ENCODE measurements at regions not wholly inside any gene's neighbourhood (a gene's known extent, or its start where the extent isn't known, plus 50 kb on each side); places are given as distances from the start of the nearest gene placed in this dataset.

GRCh38 chrX:97790850-97791249 lies 907.1 kb downstream of the RPA4 start:
- TF ChIP-seq, protein P1, sequence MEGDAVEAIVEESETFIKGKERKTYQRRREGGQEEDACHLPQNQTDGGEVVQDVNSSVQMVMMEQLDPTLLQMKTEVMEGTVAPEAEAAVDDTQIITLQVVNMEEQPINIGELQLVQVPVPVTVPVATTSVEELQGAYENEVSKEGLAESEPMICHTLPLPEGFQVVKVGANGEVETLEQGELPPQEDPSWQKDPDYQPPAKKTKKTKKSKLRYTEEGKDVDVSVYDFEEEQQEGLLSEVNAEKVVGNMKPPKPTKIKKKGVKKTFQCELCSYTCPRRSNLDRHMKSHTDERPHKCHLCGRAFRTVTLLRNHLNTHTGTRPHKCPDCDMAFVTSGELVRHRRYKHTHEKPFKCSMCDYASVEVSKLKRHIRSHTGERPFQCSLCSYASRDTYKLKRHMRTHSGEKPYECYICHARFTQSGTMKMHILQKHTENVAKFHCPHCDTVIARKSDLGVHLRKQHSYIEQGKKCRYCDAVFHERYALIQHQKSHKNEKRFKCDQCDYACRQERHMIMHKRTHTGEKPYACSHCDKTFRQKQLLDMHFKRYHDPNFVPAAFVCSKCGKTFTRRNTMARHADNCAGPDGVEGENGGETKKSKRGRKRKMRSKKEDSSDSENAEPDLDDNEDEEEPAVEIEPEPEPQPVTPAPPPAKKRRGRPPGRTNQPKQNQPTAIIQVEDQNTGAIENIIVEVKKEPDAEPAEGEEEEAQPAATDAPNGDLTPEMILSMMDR (IDR thresholded peaks at IDR 0.05; ENCODE audit: borderline replicate concordance, extremely low read depth, insufficient read depth) = no peak
- Histone ChIP-seq H3K27ac (ENCODE audit: low read depth in 2 of 2, low read length in 2 of 2) (no peak overlapping the region), H3K4me3 (ENCODE audit: low read length in 3 of 3) (no peak overlapping the region), H3K4me1 (ENCODE audit: control insufficient read depth in 2 of 3, insufficient read depth in 2 of 3, low read depth in 1 of 3, low read length in 3 of 3) (no peaks in the 10 kb centered on the region), H3K36me3 (ENCODE audit: control insufficient read depth in 2 of 3, insufficient read depth in 3 of 3, low read length in 3 of 3) (no peaks in the 10 kb centered on the region), H3K9me3 (ENCODE audit: control insufficient read depth in 2 of 3, insufficient read depth in 1 of 3, low read length in 3 of 3) (no peaks in the 10 kb centered on the region), H3K27me3 (ENCODE audit: control insufficient read depth, insufficient read depth, low read length) (no peaks in the 10 kb centered on the region), H3K9ac (ENCODE audit: low read length in 3 of 3) (no peak overlapping the region)
- intact Hi-C loops (cut with DNase I) = no loop called here
- no peak for FAIRE-seq
- no peak for DNase-seq

- no peak overlapping the region for H3K27ac ChIP-seq (ENCODE audit: low read depth in 2 of 2, low read length in 2 of 2)
- no peaks in the 10 kb centered on the region for H3K36me3 ChIP-seq (ENCODE audit: control insufficient read depth in 2 of 3, insufficient read depth in 3 of 3, low read length in 3 of 3)
- TF ChIP-seq, protein P1 (IDR thresholded peaks at IDR 0.05; ENCODE audit: borderline replicate concordance, extremely low read depth, insufficient read depth) = no peak
- H3K9ac ChIP-seq (ENCODE audit: low read length in 3 of 3) = no peak overlapping the region
- H3K27me3 ChIP-seq (ENCODE audit: control insufficient read depth, insufficient read depth, low read length) = no peaks in the 10 kb centered on the region
- H3K4me1 ChIP-seq (ENCODE audit: control insufficient read depth in 2 of 3, insufficient read depth in 2 of 3, low read depth in 1 of 3, low read length in 3 of 3) = no peaks in the 10 kb centered on the region
- H3K4me3 ChIP-seq (ENCODE audit: low read length in 3 of 3) = no peak overlapping the region
- FAIRE-seq (no peak), DNase-seq (no peak)
- intact Hi-C loops (cut with DNase I) = no loop called here
- H3K9me3 ChIP-seq (ENCODE audit: control insufficient read depth in 2 of 3, insufficient read depth in 1 of 3, low read length in 3 of 3) = no peaks in the 10 kb centered on the region
These were observed 913.4 kb downstream of the RPA4 start for GRCh38 chrX:97797076-97797475.

GRCh38 chrX:97806238-97806637 lies 922.5 kb downstream of the RPA4 start:
- FAIRE-seq = no peak
- TF ChIP-seq, protein P1 (IDR thresholded peaks at IDR 0.05; ENCODE audit: borderline replicate concordance, extremely low read depth, insufficient read depth) = no peak

DNA sequence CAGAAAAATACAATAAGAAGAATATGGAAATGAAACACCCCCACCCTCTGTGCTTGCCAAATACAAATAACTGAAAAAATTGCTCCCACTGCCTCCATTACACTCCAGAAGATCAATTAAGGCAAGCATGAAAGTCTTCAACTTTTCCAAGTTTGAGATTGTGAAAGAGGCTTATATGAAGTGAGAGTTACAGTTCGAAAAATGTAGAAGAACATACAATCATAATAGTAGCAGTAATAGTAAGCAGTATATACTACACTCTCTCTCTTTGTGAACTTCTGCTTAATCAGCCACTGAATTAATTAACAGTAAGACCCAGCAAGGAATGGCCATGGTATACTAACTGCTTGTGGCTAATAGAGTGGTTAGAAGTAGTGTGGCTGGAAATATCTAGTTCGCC lies 923.2 kb downstream of the RPA4 start:
- Histone ChIP-seq H3K36me3 (ENCODE audit: control insufficient read depth in 2 of 3, insufficient read depth in 3 of 3, low read length in 3 of 3) (no peaks in the 10 kb centered on the region), H3K4me3 (ENCODE audit: low read length in 3 of 3) (no peak overlapping the region), H3K9ac (ENCODE audit: low read length in 3 of 3) (no peak overlapping the region), H3K4me1 (ENCODE audit: control insufficient read depth in 2 of 3, insufficient read depth in 2 of 3, low read depth in 1 of 3, low read length in 3 of 3) (no peaks in the 10 kb centered on the region), H3K27me3 (ENCODE audit: control insufficient read depth, insufficient read depth, low read length) (no peaks in the 10 kb centered on the region), H3K27ac (ENCODE audit: low read depth in 2 of 2, low read length in 2 of 2) (no peak overlapping the region), H3K9me3 (ENCODE audit: control insufficient read depth in 2 of 3, insufficient read depth in 1 of 3, low read length in 3 of 3) (no peaks in the 10 kb centered on the region)
- intact Hi-C loops (cut with DNase I) = no loop called here
- TF ChIP-seq, protein P1 (IDR thresholded peaks at IDR 0.05; ENCODE audit: borderline replicate concordance, extremely low read depth, insufficient read depth) = no peak
- DNase-seq = no peak
- no peak for FAIRE-seq

More at GRCh38 chrX:97806238-97806637, 922.5 kb downstream of the RPA4 start:
- no peaks in the 10 kb centered on the region for H3K36me3 ChIP-seq (ENCODE audit: control insufficient read depth in 2 of 3, insufficient read depth in 3 of 3, low read length in 3 of 3)
- H3K9me3 ChIP-seq (ENCODE audit: control insufficient read depth in 2 of 3, insufficient read depth in 1 of 3, low read length in 3 of 3) = no peaks in the 10 kb centered on the region
- no peak overlapping the region for H3K27ac ChIP-seq (ENCODE audit: low read depth in 2 of 2, low read length in 2 of 2)
- no peak overlapping the region for H3K4me3 ChIP-seq (ENCODE audit: low read length in 3 of 3)
- intact Hi-C loops (cut with DNase I) = no loop called here
- no peaks in the 10 kb centered on the region for H3K27me3 ChIP-seq (ENCODE audit: control insufficient read depth, insufficient read depth, low read length)
- no peaks in the 10 kb centered on the region for H3K4me1 ChIP-seq (ENCODE audit: control insufficient read depth in 2 of 3, insufficient read depth in 2 of 3, low read depth in 1 of 3, low read length in 3 of 3)
- H3K9ac ChIP-seq (ENCODE audit: low read length in 3 of 3) = no peak overlapping the region
- DNase-seq = no peak

Measured in kidney (tissue), 13 donors.